HG02623 (cell line): ENCODE measurements at regions not wholly inside any gene's neighbourhood (a gene's known extent, or its start where the extent isn't known, plus 50 kb on each side); places are given as distances from the start of the nearest gene placed in this dataset.
"Not testable (repeated sequence)": the region's sequence is repeated elsewhere in the genome, so short reads cannot be mapped to it uniquely, and the experiment has no call there.

ENCODE experiments used
- ATAC-seq: cut with Tn5 transposase; IDR thresholded peaks from one replicate; pipeline ENCODE4 v1.9.1; 2021; ENCODE audit warnings: moderate library complexity; ENCODE audit not compliant: unreplicated experiment

- no peak for ATAC-seq
These were observed 936.1 kb upstream of the WWC1 start for GRCh38 chr5:167355346-167355745.

GRCh38 chr5:167356374-167356773 lies 935.1 kb upstream of the WWC1 start:
- ATAC-seq = no peak

- no peak for ATAC-seq
These were observed 932.5 kb upstream of the WWC1 start for GRCh38 chr5:167358868-167359492.

GRCh38 chr5:167361795-167362194 lies 929.6 kb upstream of the WWC1 start:
- no peak for ATAC-seq

GRCh38 chr5:167363065-167363464 lies 928.4 kb upstream of the WWC1 start:
- ATAC-seq = no peak

GRCh38 chr5:167375125-167375524 lies 916.3 kb upstream of the WWC1 start:
- ATAC-seq = no peak

GRCh38 chr5:167378894-167379723 lies 912.3 kb upstream of the WWC1 start:
- ATAC-seq = no peak

- ATAC-seq = no peak
These were observed 910.0 kb upstream of the WWC1 start for GRCh38 chr5:167381457-167381856.

- ATAC-seq = no peak
These were observed 901.9 kb upstream of the WWC1 start for GRCh38 chr5:167389537-167389936.

GRCh38 chr5:167391286-167391685 lies 900.2 kb upstream of the WWC1 start:
- ATAC-seq = not testable (repeated sequence)

GRCh38 chr5:167392240-167392639 lies 899.2 kb upstream of the WWC1 start:
- ATAC-seq = no peak

GRCh38 chr5:167393358-167393757 lies 898.1 kb upstream of the WWC1 start:
- no peak for ATAC-seq

GRCh38 chr5:167402671-167403070 lies 888.8 kb upstream of the WWC1 start:
- no peak for ATAC-seq

- ATAC-seq = no peak
These were observed 884.9 kb upstream of the WWC1 start for GRCh38 chr5:167406513-167406912.

- no peak for ATAC-seq
These were observed 878.9 kb upstream of the WWC1 start for GRCh38 chr5:167412556-167412955.

- ATAC-seq = no peak
These were observed 877.9 kb upstream of the WWC1 start for GRCh38 chr5:167413506-167413905.

- no peak for ATAC-seq
These were observed 876.8 kb upstream of the WWC1 start for GRCh38 chr5:167414611-167415010.

GRCh38 chr5:167415779-167416746 lies 875.4 kb upstream of the WWC1 start:
- ATAC-seq = no peak

- ATAC-seq = no peak
These were observed 873.8 kb upstream of the WWC1 start for GRCh38 chr5:167417662-167418061.

GRCh38 chr5:167425161-167425560 lies 866.3 kb upstream of the WWC1 start:
- no peak for ATAC-seq

GRCh38 chr5:167426501-167426900 lies 864.9 kb upstream of the WWC1 start:
- no peak for ATAC-seq
